HG02623 (cell line): ENCODE measurements at regions not wholly inside any gene's neighbourhood (a gene's known extent, or its start where the extent isn't known, plus 50 kb on each side); places are given as distances from the start of the nearest gene placed in this dataset.

Experiments
- ATAC-seq: cut with Tn5 transposase; IDR thresholded peaks from one replicate; pipeline ENCODE4 v1.9.1; 2021; ENCODE audit warnings: moderate library complexity; ENCODE audit not compliant: unreplicated experiment

- no peak for ATAC-seq
Measured at GRCh38 chr9:89554307-89555035, 50.3 kb upstream of the GADD45G start.

- no peak for ATAC-seq
Measured at GRCh38 chr9:89553451-89554010, 51.3 kb upstream of the GADD45G start.

- ATAC-seq, result no peak
Measured at GRCh38 chr9:89550346-89550927, 52.5 kb upstream of the SEMA4D start.

GRCh38 chr9:89549031-89549644, 51.2 kb upstream of the SEMA4D start:
- peak; percentile 67 for ATAC-seq

GRCh38 chr9:89548071-89548638, 50.2 kb upstream of the SEMA4D start:
- no peak for ATAC-seq
